ENCODE measurements at regions not wholly inside any gene's neighbourhood (a gene's known extent, or its start where the extent isn't known, plus 50 kb on each side); places are given as distances from the start of the nearest gene placed in this dataset.

DNA sequence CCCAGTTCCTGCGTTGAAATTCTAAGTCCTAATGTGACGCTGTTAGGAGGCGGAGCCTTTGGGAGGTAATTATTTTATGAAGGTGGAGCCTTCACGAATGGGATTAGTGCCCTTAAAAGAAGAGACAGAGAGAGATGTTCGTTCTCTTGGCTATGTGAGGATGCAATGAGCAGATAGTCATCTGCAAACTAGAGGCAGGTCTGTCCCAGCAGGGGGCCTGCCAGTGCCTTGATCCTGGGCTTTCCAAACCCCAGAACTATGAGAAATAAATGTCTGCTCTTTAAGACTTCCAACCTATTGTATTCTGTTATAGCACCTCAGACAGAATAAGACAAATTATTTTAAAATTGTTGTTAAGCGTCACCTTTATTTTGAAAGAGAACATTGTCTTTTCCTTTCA lies 123.1 kb upstream of the KCNJ6 start:
- TF ChIP-seq, protein P1, sequence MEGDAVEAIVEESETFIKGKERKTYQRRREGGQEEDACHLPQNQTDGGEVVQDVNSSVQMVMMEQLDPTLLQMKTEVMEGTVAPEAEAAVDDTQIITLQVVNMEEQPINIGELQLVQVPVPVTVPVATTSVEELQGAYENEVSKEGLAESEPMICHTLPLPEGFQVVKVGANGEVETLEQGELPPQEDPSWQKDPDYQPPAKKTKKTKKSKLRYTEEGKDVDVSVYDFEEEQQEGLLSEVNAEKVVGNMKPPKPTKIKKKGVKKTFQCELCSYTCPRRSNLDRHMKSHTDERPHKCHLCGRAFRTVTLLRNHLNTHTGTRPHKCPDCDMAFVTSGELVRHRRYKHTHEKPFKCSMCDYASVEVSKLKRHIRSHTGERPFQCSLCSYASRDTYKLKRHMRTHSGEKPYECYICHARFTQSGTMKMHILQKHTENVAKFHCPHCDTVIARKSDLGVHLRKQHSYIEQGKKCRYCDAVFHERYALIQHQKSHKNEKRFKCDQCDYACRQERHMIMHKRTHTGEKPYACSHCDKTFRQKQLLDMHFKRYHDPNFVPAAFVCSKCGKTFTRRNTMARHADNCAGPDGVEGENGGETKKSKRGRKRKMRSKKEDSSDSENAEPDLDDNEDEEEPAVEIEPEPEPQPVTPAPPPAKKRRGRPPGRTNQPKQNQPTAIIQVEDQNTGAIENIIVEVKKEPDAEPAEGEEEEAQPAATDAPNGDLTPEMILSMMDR (IDR thresholded peaks at IDR 0.05): no peak
- TF ChIP-seq POLR2A (IDR thresholded peaks at IDR 0.05): no peak
